Heart left ventricle (tissue), 13 donors: ENCODE measurements at regions not wholly inside any gene's neighbourhood (a gene's known extent, or its start where the extent isn't known, plus 50 kb on each side); places are given as distances from the start of the nearest gene placed in this dataset.

ENCODE experiments used
- CTCF ChIP-seq, 12 donors: fragments of 200-600 bp; sonication (generic) in 4 of 12; IDR thresholded peaks; one replicate each; pipeline versions ENCODE4 v1.5.0 to v1.8.0; 2018 to 2022; ENCODE audit warnings: antibody characterized with exemption in 12 of 12, mild to moderate bottlenecking in 5 of 12
- POLR2A ChIP-seq, 2 donors: fragments of 450-650 bp; IDR thresholded peaks; one replicate each; pipeline ENCODE4 v1.6.1; 2017; ENCODE audit warnings: antibody characterized with exemption in 2 of 2, mild to moderate bottlenecking in 2 of 2, moderate library complexity in 2 of 2
- donor health status: ischemic (EF 13 %, LVEDD 7.1; RV severe dilation, severe dysfunction).
- donor health status: DM: no; HTN: yes; CAD: no.
- donor health status: DM: no; HTN: no; CAD: no.
- donor health status: ischemic (EF 25% LVEDD 6.9; RV normal size, moderate dysfunction).
- donor health status: ischemic (EF 25% LVEDD 5.7; RV mildly dilated, moderate dysfunction).
- donor health status: ischemic (EF 35%, LVEDD 5.7; RV mildly dilated, moderate dysfunction).
- donor health status: nonischemic (EF 11% LVEDD 7.7; RV severe dilation, severe dysfunction).
- donor health status: DM: yes; HTN: yes; CAD: no.
- donor health status: PGD.
- donor health status: ischemic (EF 29% LVEDD 5.4; RV normal size, mild dysfunction).
- donor health status: nonischemic (EF 23%, LVEDD 6.1; RV moderate dilation, normal function).

DNA sequence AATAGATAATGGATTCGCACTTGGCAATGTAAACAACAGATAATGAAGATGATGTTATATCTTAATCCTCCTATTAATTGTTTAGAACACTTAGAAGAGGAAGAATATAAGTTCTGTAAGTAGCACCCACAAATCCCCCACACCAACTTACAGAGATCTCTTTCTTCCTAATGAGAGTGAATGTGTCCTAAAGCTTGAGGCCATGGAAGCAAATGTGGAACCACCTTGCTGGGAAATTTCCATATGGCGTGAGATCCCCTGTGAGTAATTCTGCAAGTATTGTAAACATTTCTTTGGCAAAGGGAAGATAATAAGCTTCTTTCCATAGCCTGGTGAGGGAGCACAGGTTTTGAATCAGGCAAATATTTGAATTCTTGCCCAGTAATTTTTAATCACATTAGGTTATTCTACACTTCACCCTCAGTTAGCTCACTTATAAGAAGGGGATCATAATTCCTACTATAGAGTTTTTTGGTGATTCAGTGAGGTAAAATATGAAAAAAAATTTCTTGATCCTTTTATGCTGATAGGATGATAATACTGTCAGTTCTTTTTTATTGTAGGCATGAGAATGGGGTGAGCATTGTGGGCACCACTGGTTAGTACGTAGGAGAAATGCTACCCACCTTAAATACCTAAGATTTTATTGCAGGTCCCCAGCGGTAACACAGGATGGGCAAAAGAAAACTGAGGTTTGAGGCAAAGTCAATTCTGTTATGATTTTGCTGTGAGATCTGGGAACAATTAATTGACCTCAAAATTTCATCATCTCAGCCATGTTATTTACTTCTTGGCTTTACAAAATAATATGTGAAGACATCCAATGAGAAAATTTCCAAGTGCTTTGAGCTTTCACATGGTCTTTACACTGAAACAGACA is 574.8 kb downstream of the PSAT1 start:
- TF ChIP-seq CTCF (IDR thresholded peaks at IDR 0.05): no peak
- no peak for TF ChIP-seq POLR2A (IDR thresholded peaks at IDR 0.05)
